ENCODE measurements at regions not wholly inside any gene's neighbourhood (a gene's known extent, or its start where the extent isn't known, plus 50 kb on each side); places are given as distances from the start of the nearest gene placed in this dataset.
"Not testable (repeated sequence)": the region's sequence is repeated elsewhere in the genome, so short reads cannot be mapped to it uniquely, and the experiment has no call there.

- DNase-seq = peak in 3 of 51 donors; percentile 1 to 11 (median 1)
Observed at GRCh38 chr3:193902607-193903511, 233.1 kb upstream of the HES1 start.

- DNase-seq = no peak
Observed at GRCh38 chr3:193903512-193903817, 232.5 kb upstream of the HES1 start.

- DNase-seq = no peak
Observed at GRCh38 chr3:193903966-193904365, 232.0 kb upstream of the HES1 start.

- DNase-seq = no peak
Observed at GRCh38 chr3:193905541-193906396, 230.2 kb upstream of the HES1 start.

- no peak for DNase-seq
Observed at GRCh38 chr3:193906849-193907410, 229.0 kb upstream of the HES1 start.

GRCh38 chr3:193908181-193908744, 227.7 kb upstream of the HES1 start:
- no peak for DNase-seq

GRCh38 chr3:193909387-193909786, 226.6 kb upstream of the HES1 start:
- no peak for DNase-seq

- no peak for DNase-seq
Observed at GRCh38 chr3:193910310-193910709, 225.6 kb upstream of the HES1 start.

GRCh38 chr3:193910886-193911738, 224.8 kb upstream of the HES1 start:
- DNase-seq = no peak

- no peak for DNase-seq
Observed at GRCh38 chr3:193911784-193912340, 224.1 kb upstream of the HES1 start.

GRCh38 chr3:193912621-193913178, 223.2 kb upstream of the HES1 start:
- DNase-seq = no peak

- DNase-seq = no peak
Observed at GRCh38 chr3:193914602-193915001, 221.3 kb upstream of the HES1 start.

- no peak for DNase-seq
Observed at GRCh38 chr3:193915099-193915498, 220.8 kb upstream of the HES1 start.

GRCh38 chr3:193915613-193916012, 220.3 kb upstream of the HES1 start:
- no peak for DNase-seq

GRCh38 chr3:193917158-193917557, 218.8 kb upstream of the HES1 start:
- peak in 6 of 51 donors; percentile 1 to 15 (median 8) for DNase-seq

GRCh38 chr3:193921465-193921864, 214.5 kb upstream of the HES1 start:
- DNase-seq = no peak

- DNase-seq = no peak
Observed at GRCh38 chr3:193922034-193922774, 213.7 kb upstream of the HES1 start.

- DNase-seq = not testable (repeated sequence)
Observed at GRCh38 chr3:193923958-193924357, 212.0 kb upstream of the HES1 start.

GRCh38 chr3:193926071-193926470, 209.9 kb upstream of the HES1 start:
- DNase-seq = peak in 1 of 51 donors; percentile 1

Measured in hypothalamus (tissue), 51 donors.